BJ (cell line): ENCODE measurements at regions not wholly inside any gene's neighbourhood (a gene's known extent, or its start where the extent isn't known, plus 50 kb on each side); places are given as distances from the start of the nearest gene placed in this dataset.

ENCODE experiments used
- CTCF ChIA-PET: fragments of 350-600 bp; formaldehyde crosslinking; extraction: SDS; loops from one replicate; lab custom pipeline; 2021; ENCODE audit warnings: antibody characterized with exemption, inconsistent platforms; lab: Yijun Ruan, JAX
- POLR2A ChIA-PET: fragments of 300-600 bp; sonication (Branson Sonifier 250); formaldehyde crosslinking; extraction: SDS; loops from one replicate; lab custom pipeline; 2021; ENCODE audit warnings: antibody characterized with exemption; lab: Charles Lee
- DNase-seq: peaks from one replicate; pipeline ENCODE4 v3.0.0-alpha.2; 2011; ENCODE audit warnings: low read depth
- H3K27me3 ChIP-seq: 2 replicates; pipeline ENCODE4 v1.6.0; 2011; ENCODE audit warnings: low read length; ENCODE audit not compliant: control insufficient read depth, insufficient read depth
- H3K36me3 ChIP-seq: 2 replicates; pipeline ENCODE4 v1.5.1; 2011; ENCODE audit warnings: low read length; ENCODE audit not compliant: control insufficient read depth, insufficient read depth
- H3K4me3 ChIP-seq: 2 replicates; pipeline ENCODE4 v1.5.1; 2011; ENCODE audit warnings: low read depth, mild to moderate bottlenecking, control low read depth, low read length
- CTCF ChIP-seq: IDR thresholded peaks from 2 replicates; pipeline ENCODE4 v1.5.1; 2011; ENCODE audit warnings: low read depth, mild to moderate bottlenecking, control low read depth, inconsistent platforms, low read length, moderate library complexity; ENCODE audit not compliant: insufficient read depth

- ChIA-PET CTCF (interaction anchor here (0.7 kb wide), 1 partner anchor 42 kb away, joined by 3 read pairs; no protein-coding TSS in a partner anchor), POLR2A (no interaction called here)
- Histone ChIP-seq H3K4me3 (no peak overlapping the region), H3K27me3 (peaks cover 2% of the 10 kb centered on the region), H3K36me3 (no peaks in the 10 kb centered on the region)
- TF ChIP-seq CTCF, result no peak
- no peak for DNase-seq
Observed at GRCh38 chr4:54371173-54371572, 142.1 kb downstream of the PDGFRA start.

GRCh38 chr4:54372951-54373350 is 143.9 kb downstream of the PDGFRA start:
- DNase-seq, result no peak
- ChIA-PET CTCF (no interaction called here), POLR2A (no interaction called here)
- no peak for TF ChIP-seq CTCF
- Histone ChIP-seq H3K36me3 (no peaks in the 10 kb centered on the region), H3K4me3 (no peak overlapping the region), H3K27me3 (no peaks in the 10 kb centered on the region)

- TF ChIP-seq CTCF, result no peak
- H3K36me3 ChIP-seq, result no peaks in the 10 kb centered on the region
- POLR2A ChIA-PET, result no interaction called here
- H3K27me3 ChIP-seq, result no peaks in the 10 kb centered on the region
- CTCF ChIA-PET, result interaction anchor here (1.1 to 1.4 kb wide), 2 partner anchors 9 to 11 kb away, joined by 3 to 4 read pairs; no protein-coding TSS in a partner anchor
- no peak overlapping the region for H3K4me3 ChIP-seq
- no peak for DNase-seq
Observed at GRCh38 chr4:54373718-54374210, 144.7 kb downstream of the PDGFRA start.

GRCh38 chr4:54378461-54378860 is 149.4 kb downstream of the PDGFRA start:
- ChIA-PET CTCF (no interaction called here), POLR2A (no interaction called here)
- Histone ChIP-seq H3K4me3 (no peak overlapping the region), H3K36me3 (no peaks in the 10 kb centered on the region), H3K27me3 (no peaks in the 10 kb centered on the region)
- DNase-seq, result no peak
- TF ChIP-seq CTCF, result no peak

GRCh38 chr4:54384152-54384551 is 155.1 kb downstream of the PDGFRA start:
- Histone ChIP-seq H3K27me3 (no peaks in the 10 kb centered on the region), H3K36me3 (no peaks in the 10 kb centered on the region), H3K4me3 (no peak overlapping the region)
- ChIA-PET POLR2A (no interaction called here), CTCF (interaction anchor here (1.7 to 2.3 kb wide), 3 partner anchors 10 to 577 kb away, joined by 4 to 12 read pairs (median 8); no protein-coding TSS in a partner anchor)
- TF ChIP-seq CTCF, result no peak
- no peak for DNase-seq
